GM12873 (cell line): ENCODE measurements at regions not wholly inside any gene's neighbourhood (a gene's known extent, or its start where the extent isn't known, plus 50 kb on each side); places are given as distances from the start of the nearest gene placed in this dataset.

Experiments
- TF ChIP-seq, protein P1 (sequence below): IDR thresholded peaks from 2 replicates; pipeline ENCODE4 v1.5.1; 2012; ENCODE audit warnings: low read depth, mild to moderate bottlenecking, moderate library complexity, low read length, control low read depth; ENCODE audit not compliant: insufficient read depth; ENCODE audit errors: missing control alignments

- TF ChIP-seq, protein P1, sequence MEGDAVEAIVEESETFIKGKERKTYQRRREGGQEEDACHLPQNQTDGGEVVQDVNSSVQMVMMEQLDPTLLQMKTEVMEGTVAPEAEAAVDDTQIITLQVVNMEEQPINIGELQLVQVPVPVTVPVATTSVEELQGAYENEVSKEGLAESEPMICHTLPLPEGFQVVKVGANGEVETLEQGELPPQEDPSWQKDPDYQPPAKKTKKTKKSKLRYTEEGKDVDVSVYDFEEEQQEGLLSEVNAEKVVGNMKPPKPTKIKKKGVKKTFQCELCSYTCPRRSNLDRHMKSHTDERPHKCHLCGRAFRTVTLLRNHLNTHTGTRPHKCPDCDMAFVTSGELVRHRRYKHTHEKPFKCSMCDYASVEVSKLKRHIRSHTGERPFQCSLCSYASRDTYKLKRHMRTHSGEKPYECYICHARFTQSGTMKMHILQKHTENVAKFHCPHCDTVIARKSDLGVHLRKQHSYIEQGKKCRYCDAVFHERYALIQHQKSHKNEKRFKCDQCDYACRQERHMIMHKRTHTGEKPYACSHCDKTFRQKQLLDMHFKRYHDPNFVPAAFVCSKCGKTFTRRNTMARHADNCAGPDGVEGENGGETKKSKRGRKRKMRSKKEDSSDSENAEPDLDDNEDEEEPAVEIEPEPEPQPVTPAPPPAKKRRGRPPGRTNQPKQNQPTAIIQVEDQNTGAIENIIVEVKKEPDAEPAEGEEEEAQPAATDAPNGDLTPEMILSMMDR: no peak
Measured at GRCh38 chr17:5635949-5636348, 51.6 kb upstream of the NLRP1 start.

DNA sequence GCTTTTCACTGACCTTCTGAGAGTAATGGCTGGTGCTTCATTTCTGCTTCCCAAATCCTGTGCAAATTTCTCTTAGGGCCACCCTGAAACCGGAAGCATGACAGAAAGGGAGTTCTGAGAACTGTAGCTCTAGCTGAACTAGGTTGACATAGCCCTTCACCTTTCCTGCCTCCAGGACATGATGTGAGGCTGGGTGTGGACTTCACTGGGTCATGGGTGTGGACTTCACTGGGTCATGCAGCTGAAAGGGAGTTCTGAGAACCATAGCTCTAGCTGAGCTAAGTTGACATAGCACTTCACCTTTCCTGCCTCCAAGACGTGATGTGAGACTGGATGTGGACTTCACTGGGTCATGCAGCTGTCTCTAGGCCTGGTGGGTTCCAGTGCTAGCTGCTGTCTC is 54.3 kb upstream of the NLRP1 start:
- TF ChIP-seq, protein P1: no peak

GRCh38 chr17:5640726-5641125 is 56.4 kb upstream of the NLRP1 start:
- TF ChIP-seq, protein P1: no peak

DNA sequence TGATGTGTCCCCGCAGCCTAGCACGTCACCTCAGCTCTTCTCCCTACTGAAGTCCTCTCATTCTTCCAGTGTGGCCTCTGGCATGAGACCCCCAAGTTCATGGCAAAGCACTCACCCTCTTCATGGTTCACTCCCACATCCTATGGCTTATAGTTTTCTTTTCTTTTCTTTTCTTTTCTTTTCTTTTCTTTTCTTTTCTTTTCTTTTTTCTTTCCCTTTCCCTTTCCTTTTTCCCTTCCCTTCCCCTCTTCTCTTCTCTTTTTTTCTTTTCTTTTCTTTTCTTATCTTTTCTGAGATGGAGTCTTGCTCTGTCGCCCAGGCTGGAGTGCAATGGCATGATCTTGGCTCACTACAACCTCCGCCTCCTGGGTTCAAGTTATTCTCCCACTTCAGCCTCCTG is 58.4 kb upstream of the NLRP1 start:
- TF ChIP-seq, protein P1: no peak

DNA sequence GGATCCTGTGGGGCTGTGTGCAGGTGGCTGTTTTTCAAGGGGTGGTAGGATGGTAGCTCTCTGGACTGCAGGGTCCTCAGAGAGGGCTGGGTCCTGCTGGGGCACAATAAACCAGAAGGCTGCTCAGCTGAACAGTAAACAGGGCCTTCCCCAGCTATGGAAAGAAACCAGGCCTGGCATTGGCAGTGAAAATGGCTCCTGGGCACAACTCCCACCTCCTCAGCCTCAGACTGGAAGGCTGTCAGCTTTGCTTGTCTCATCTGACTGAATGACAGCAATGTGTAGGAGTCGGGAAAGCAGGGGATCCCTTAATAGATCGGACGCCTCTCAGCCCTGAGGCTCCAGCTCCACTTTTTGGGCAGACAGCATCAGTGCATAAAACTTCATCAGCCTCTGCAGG is 59.8 kb upstream of the NLRP1 start:
- TF ChIP-seq, protein P1: no peak

DNA sequence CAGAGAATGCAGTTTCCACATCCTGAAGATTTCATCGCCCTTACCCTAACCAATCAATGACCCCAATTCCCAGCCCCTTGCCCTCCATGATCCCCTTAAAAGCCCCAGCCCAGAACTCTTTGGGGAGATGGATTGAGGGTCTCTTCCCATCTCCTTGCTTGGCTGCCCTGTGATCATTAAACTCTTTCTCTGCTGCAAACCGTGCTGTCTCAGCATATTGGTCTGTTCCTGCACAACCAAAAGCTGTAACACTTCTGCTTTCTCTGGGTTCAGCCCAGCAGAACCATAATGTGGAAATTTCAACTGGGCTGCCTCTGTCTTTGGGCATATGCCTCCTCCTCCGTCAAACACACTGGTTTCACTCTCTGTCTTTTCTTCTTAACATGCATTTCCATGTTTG is 67.0 kb upstream of the NLRP1 start:
- TF ChIP-seq, protein P1: no peak

GRCh38 chr17:5661491-5662125 is 77.3 kb upstream of the NLRP1 start:
- TF ChIP-seq, protein P1: no peak
